HG03342 (cell line): ENCODE measurements at regions not wholly inside any gene's neighbourhood (a gene's known extent, or its start where the extent isn't known, plus 50 kb on each side); places are given as distances from the start of the nearest gene placed in this dataset.

Source experiments
- ATAC-seq: cut with Tn5 transposase; IDR thresholded peaks from one replicate; pipeline ENCODE4 v1.9.1; 2021; ENCODE audit warnings: mild to moderate bottlenecking, moderate library complexity; ENCODE audit not compliant: unreplicated experiment

DNA sequence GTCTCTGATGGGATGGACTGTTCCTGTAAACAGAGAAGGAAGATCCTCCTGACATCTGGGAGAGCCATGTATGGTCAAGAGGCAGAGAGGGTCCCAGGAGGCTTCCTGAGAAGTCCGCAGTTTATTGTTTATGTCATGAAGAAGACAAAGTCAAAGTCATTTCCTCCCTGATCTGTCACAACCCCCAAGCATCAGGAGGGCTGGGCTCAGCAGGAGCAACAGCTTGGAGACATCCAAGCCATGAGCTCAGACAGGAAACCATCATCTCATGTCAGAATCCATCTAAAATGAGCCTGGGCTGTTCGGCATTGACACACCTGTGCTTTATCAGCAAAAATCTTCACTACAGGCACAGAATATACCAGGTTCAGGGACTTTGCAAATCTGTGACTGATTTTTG, 325.0 kb upstream of the MSX2 start:
- ATAC-seq, result no peak

DNA sequence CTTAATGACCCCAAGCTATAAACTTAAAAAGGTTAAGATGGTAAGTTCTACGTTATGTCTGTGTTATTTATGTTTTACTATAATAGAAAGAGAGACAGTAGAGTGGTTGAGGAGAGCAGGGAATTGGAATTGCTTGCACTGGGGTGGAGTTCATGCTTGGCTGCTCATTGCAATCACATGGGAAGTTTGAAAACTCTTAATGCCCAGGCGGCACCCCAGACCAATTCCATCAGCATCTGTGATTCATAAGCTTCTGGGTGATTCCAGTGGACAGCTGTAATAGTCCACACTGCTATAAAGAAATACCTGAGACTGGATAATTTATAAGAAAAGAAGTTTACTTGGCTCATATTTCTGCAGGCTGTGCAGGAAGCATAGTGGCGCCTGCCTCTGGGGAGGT, 323.9 kb upstream of the MSX2 start:
- ATAC-seq, result no peak

DNA sequence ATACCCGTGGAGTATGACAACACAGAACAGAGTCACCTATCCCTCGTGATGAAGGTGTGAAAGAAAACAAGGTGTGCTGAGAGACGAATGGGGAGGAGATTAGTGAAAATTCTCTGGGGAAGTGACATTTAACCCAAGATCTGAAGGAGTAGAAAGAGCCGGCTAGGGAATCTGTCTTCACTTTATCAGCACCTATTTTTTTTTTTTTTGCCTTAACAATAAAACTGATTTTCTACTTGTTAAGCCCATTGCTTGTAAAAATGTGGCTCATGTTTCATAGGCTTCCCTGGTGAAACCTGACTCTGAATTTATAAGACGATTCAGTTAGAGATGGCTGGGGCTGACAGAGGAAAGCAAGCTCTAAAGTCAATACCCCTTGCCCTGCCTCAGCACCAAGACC, 322.6 kb upstream of the MSX2 start:
- ATAC-seq, result no peak

DNA sequence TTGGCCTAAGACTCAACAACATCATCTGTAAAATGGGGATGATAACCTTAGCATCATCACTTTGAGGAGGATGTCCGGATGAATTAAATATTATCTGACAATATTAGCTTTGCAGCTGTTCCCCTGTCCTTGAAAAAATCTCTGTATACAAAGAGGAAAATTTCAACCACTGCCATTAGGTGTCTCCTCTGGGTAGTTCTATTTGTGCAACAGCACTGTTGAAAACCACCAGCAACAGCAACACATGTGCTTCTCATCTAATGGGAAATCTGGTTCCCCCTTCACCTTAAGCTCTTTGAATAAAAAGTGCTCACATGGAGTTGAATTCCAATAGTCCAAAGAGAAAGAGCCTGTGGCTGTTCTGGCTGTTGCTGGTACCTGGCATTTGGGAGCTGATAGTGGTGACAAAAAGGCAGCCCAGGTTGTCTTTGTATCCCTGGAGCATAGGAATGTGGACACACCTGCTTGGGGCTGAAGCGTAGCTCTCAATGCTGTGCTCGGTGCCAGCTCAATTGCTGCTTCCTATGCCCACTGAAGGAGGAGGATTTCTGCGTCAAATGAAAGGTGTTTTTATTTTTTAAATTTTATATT, 322.1 kb upstream of the MSX2 start:
- ATAC-seq, result no peak

DNA sequence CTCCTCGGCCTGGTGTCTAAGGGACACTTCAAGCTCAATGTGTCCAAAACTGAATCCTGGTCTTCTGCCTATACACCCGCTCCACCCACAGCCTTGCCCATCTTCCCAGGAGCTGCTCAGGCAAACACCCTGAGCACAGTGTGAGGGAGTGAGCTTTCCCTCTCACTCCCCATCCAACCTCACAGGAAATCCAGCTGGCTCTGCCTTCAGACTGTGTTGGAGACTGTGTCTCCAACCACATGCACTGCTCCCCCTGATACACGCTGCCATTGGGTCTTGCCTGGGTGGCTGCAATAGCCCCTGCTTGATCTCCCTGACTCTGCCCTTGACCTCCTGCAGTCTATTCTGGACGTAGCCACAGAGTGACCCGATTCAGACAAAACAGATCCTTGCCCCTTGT, 319.5 kb upstream of the MSX2 start:
- no peak for ATAC-seq

DNA sequence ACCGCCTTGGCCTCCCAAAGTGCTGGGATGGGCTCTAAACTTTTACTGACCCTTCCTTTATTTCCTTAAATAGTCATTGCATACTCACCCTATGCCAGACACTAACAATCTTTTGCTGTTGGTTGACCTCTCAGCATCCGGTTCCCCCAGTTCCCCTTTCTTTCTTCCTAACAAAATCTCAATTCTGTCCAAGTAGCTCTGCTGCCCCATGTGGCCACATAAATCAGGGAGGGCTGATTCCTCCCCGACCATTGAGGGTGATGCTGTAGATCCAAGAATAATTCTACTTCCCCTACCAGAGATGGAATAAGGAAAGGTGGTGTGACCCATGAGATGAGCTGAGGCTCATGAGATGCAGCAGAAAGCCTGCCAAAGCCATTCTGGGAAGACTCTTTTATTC, 315.3 kb upstream of the MSX2 start:
- no peak for ATAC-seq

DNA sequence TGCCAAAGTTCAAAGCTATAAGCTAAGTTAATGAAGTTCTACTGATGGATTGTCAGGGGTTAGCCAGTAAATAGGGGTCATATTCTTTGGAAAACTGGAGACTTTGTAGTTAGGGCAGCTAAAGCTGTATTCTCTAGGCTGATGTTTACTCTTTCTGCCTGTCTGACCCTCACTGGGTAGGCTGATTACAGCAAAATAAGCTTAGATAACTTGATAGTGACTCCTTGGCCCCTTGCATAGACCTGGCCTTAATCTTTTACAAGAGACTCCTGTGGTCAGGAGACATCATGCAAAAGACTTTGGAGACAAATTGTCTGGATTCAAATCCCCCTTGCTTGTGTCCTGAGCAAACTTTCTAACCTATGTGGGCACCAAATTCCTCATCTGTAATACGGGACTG, 314.4 kb upstream of the MSX2 start:
- ATAC-seq, result no peak

DNA sequence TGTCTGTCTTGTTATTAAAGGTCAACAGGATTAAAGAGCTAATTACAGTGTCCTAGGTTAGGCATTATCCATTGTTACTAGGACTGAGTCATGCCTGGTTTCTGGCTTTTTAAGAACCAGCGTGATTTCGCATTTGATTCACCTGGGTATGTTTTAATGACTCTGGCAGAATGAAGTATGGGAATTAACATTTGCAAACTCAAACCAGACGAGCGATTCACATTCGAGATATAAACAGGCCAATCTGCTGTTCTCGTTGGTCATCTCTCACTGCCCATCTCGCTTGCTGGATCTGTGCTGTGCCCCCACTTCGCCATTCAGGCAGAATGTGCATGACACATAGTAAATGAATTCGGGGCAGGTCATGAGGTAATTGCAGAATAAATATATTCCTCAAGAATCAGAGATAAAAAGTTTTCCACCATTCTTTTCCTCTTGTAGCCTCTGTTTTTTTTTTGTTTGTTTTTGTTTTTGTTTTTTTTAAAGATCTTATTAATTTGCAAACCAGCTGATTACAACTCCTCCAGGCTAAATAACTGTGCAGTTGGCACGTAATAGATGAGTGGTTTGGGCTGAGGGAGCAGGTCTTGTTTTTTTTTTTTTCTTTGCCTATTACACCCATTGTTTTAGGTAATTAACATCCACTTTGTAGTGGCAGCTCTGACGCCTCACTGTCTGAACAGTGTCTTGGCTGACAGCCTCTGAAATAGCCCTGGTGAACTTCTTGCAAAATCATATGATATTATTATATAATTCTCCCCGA, 313.5 kb upstream of the MSX2 start:
- ATAC-seq, result no peak

DNA sequence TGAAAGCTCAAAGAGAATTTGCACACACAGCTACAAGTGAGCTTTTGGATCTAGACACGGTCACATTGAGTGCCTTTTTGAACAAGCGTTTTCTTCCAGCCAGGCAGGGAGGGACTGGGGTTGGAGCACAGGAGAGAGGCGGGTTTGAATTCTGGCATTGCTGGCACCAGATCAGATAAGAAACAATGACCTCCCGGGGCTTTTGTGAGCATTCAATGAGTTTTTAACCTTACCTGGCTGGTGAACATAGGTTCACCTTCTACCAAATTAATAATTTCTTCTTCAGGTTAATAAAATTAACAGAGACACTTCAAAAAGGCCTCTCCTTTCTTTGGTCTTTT, 312.9 kb upstream of the MSX2 start:
- ATAC-seq, result no peak

DNA sequence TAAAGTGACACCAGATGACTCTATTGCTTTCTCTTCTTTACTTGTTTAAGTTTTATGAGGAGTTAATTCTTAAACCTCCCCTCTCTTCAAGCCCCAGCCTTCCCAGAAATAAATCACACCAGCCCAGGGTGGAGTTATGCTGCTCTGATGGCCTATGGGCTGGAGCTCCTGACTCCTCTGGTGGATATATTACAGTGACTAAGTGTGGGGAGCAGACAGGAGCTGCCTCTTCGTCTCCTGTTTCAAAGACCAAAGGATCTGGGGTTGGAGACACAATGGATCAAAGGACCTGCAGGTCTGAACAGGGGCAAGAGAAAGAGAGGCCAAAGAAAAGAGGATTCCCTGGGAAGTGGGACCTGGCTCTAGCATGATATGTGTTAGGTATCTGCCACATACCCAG, 312.0 kb upstream of the MSX2 start:
- no peak for ATAC-seq

DNA sequence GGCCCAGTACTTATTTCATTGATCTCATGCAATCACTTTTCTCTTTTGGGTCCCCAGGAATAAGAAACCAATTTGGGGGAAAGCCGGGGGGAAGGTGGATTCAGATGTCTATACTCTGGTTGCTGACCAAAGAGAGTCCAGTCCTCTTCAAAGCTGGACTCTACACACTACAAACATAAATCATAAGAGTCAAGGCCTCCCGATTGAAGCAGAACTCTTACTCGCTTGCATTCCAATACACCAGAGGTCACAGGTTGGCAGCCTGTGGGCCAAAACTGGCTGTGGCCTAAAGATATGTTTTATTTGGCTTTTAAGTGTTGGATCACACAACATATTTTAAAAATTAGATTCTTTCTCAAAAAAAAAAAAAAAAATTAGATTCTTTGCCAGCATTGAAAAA, 311.4 kb upstream of the MSX2 start:
- ATAC-seq, result no peak

DNA sequence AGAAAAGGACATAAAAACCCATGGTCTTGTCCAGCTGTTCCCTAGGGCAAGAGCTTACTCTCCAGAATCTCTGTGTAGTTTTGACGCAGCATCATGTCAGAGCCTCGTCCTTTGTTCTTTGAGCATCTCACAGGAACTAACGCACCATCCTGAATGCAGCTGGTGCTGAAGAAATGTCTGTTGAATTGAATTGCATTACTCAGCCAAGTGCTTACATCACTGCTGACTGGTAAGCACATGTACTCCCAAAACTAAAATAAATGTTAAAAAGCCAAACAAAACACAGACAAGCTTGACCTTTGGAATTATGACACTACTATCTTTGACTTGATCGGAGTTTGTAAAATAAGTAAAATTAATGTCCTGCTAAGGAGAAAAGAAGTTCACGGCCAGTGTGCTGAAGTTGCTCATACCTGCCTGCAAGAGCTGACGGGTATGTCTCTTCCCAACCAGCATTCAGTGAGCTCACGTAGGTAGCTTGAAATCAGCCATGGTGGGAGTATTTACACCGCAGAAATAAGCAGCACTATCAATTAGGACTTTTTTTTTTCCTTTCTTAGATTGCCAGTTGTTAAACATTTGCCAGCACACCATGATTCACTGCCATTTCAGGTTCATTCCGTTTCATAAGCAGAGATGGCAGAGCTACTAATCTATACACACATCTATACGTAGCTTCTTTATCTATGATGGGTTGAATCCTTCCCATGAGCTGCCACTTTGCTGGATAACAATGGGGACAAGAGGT, 310.6 kb upstream of the MSX2 start:
- no peak for ATAC-seq

DNA sequence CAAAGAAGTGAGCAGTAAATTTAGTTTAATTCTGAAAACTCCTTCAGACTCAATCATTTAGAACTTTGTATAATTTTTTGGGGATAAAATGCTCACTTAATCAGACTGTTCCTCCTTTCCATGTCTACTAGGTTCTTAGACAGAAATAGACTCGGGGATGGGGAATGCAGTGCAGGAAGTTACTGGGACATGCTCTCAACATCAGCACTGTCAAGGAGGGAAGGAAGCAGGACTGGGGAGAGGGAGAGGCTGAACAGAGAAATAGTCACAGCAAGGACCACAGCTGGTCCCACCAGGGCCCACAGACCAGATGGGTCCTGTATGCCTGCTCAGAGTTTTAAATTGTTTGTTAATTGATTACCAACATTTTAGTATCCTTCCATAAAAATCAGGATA, 310.1 kb upstream of the MSX2 start:
- ATAC-seq, result no peak

DNA sequence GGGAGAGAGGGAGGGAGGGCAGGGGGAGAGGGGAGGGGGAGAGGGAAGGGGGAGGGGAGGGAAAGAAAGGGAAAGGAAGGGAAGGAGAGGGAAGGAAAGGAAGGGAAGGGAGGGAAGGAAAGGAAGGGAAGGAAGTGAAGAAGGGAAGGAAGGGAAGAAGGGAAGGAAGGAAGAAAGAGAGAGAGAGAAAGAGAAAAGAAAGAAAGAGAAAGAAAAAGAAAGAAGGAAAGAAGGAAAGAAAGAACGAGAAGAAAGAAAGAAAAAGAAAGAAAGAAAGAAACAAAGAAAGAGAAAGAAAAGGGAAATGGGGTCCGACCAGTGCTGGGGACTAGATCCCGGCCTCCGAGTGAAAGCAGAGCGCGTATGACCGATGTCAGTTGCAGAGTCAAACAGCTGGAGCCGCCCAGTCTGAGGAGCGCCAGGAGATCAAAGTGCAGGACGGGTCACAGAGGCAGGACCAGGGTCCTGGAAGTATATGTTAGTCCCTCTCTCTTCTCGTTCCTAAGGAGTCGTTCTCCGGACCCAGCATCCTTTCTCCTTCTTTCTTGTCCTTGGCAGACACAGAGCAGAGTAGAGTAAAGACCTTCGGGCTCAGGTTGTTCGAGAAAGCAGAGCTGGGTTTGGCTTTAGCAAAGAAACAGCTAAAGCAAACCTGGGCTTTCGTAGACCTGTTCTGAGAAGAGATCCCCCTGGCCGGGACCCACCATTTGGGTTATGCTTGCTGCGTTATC, 305.4 kb upstream of the MSX2 start:
- peak; percentile 39 for ATAC-seq

DNA sequence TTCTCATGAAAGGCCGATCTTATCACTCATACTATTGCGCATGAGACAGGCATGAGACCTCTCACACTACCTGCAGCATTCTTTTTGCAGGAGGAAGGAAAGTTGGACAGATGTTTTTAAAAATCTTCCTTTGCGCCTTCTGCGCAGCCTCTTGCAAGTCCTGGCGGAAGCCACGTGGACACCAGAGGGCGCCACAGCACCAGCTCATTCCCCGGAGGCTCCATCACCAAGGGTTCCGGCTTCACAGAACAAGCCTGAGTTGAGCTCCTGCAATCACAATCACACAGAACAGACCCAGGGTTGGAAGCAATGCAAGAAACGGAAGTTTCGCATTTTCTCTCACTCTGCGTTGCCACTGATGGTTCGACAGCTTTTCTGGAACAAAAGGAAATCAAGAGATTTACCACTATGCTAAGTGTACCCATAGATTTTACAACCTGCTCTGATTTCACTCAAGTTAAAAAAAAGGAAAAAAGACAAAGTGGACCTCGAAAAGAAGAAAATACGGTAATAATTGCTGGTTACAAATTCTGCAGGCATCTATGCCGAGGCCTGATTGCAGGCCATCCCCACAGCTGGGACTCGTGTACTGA, 304.7 kb upstream of the MSX2 start:
- peak; percentile 80 for ATAC-seq

DNA sequence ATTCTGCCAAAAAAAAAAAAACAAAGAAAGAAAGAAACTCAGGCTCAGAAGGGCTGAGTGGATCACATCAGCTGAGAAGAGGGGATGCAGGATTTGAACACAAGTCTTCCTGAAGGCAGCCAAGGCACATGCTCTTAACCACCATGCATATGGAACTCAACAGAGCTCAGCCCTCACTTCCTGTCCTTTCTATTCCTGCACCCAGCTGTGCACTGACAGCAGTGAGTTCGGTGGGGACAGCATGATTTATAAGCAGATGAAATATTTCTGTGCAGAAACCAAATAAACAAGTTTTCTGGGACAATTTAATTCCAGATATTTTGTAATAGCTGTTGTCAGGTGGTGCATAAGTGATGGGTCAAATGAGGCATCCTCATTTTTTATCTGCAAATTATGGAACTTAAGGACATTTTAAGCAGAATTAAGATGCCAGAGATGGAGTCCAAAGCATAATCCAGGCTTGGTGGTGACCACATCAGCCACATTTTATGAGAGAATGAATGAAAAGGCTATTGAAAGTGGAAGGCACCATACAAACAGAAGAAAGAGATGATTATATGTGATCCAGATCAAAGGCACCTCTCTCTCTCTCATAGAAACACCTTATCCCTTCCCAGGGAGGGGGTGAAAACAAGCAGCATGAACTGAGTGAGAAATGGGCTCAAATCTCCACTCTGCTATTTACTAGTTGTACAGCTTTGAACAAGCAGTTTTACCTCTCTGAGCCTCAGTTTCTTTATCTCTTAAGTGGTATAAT, 303.6 kb upstream of the MSX2 start:
- no peak for ATAC-seq

DNA sequence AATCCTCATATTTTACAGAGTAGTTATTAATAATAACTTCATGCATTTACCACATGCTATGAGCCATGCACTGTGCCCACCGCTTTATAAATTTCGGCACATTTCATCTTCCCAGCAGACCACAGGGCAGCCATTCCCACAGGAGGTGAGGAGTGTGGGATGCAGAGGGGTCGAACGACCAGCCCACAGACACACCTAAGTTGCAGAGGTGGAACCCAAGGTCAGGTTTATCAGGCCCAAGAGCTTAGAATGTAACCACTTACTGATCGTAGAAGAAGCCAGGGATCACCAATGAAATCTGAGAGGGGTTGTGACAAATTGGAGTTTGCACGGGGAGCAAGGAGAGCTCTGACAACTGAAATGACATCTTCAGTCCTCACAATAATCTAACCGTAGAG, 303.0 kb upstream of the MSX2 start:
- no peak for ATAC-seq

DNA sequence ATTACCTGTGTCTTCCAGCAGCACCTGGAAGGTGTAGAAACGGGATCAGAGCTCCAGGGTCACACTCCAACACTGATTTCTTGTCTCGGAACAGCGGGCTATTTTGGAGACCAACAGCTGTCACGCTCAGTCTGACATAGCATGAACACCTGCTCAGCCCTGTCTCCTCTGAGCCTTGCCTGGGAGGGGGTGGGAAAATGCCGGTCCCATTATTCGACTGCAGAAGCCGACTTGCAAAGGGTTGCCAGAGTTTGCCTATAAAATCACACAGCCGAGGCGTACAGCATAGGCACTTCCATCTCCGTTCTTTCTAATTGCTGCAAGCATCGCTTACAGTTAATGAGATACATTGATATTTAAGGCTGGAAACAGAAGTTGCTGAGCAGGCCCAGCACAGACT, 300.8 kb upstream of the MSX2 start:
- ATAC-seq, result no peak

DNA sequence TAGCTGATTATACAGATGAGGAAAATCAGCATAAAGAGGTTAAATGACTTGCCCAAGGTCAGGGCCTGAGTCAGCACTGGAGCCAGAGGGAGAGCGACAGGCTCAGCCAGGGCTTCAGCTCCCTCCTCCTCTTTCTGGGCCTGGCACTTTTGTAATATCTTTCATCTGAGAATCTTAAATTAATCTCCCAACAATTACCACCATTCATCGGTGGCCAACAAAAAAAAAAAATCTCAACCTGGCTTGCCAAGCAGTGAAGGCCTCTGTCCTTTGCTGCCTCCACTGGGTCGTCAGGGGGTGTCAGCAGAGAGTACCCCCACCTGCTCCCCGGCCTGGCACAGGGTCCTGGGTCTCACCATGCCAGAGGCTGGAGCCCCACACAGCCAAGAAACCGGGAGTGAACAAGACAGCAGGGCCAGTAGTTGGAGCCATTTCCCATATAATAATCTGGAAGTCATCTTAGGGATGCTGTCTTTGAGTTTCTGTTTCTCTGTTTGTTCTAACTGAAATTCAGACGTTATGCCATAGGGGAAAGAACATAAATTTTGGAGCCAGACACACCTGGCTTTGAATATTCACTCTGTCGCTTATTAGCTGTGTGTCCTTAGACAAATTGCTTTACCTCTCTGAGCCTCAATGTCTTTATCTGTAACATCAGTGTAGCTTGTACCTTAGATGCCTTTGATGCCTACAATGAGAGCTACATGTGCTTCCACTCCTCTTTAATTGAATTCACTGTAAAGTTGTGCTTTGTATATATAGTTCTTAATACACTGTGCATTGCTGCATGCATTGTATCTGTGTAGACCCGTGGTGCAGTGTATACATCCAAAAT, 299.9 kb upstream of the MSX2 start:
- no peak for ATAC-seq
